AG09319 (cell line): ENCODE measurements at regions not wholly inside any gene's neighbourhood (a gene's known extent, or its start where the extent isn't known, plus 50 kb on each side); places are given as distances from the start of the nearest gene placed in this dataset.

Experiments used
- DNase-seq: peaks from one replicate; pipeline ENCODE4 v3.0.0-alpha.2; 2010; ENCODE audit warnings: low read depth; ENCODE audit errors: extremely low read depth
- TF ChIP-seq, protein P1 (sequence below): IDR thresholded peaks from 2 replicates; pipeline ENCODE4 v1.5.1; 2011; ENCODE audit warnings: low read depth, mild to moderate bottlenecking, inconsistent platforms, low read length, moderate library complexity

DNA sequence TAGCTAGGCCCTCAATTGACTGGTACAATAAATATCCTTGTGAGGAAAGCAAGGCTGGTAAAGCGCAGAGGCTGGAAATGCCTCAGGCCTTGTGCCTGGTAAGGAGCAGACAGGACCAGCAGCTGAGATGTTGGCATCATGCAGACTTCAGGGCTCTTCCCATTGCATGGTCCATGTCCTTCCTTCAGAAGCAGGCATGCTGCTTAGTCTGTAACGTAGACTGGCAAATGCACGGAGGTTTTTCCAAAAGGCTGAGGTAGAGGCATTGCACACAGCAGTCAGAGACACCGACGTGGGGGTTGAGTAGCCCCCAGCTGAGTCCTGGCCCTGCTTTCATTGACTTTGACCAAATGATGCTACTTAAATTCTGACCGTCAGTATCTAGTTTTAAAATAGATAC is 87.1 kb downstream of the ADRB2 start:
- TF ChIP-seq, protein P1, sequence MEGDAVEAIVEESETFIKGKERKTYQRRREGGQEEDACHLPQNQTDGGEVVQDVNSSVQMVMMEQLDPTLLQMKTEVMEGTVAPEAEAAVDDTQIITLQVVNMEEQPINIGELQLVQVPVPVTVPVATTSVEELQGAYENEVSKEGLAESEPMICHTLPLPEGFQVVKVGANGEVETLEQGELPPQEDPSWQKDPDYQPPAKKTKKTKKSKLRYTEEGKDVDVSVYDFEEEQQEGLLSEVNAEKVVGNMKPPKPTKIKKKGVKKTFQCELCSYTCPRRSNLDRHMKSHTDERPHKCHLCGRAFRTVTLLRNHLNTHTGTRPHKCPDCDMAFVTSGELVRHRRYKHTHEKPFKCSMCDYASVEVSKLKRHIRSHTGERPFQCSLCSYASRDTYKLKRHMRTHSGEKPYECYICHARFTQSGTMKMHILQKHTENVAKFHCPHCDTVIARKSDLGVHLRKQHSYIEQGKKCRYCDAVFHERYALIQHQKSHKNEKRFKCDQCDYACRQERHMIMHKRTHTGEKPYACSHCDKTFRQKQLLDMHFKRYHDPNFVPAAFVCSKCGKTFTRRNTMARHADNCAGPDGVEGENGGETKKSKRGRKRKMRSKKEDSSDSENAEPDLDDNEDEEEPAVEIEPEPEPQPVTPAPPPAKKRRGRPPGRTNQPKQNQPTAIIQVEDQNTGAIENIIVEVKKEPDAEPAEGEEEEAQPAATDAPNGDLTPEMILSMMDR, result no peak
- DNase-seq, result no peak

DNA sequence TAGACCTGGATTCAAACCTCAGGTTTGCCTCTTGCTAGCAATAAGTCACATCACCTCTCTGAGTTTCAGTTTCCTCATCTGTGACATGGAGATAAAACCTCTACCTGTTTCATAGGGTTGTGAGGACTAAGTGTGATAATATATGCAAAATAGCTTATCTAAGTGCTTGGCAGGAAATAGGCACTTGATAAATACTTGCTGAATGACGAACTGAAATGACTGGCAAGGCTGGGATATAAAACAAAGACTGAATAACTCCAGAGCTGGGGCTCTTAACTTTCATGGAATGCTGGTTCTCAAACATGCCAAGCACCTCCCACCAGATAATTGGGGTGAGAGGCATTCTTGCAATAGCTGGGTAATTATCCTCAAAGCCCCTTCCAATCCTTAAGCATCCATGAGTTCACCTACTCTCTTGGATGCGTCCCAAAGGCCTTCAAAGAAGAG is 87.6 kb downstream of the ADRB2 start:
- TF ChIP-seq, protein P1, result no peak
- DNase-seq, result no peak

DNA sequence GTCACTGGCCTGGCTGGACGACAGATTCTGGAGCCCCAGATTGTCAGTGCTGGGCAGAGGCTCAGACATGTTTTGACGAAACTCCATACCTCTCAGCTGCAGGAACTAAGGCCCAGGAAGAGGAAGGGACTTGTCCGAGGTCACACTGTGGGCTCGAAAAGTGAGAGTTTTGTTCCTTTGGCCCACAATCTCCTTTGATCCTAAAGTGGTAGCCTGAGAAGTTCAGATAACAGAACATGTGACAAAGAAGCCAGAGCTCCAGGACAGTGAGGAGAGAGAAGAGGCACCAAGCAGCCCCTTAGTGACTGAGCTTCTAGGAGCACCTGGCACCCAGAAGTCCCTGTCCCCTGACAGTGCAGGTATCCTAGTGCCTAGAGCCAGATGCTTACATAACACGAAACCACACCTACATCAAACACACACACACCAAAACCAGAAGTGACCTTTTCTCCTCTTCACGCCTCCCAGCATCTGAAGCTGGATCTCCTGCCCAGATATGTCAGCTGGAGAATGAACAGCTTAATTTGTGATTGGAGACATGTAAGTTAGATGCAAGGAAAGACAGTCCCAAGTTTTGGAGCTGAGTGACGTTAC is 88.9 kb downstream of the ADRB2 start:
- no peak for DNase-seq
- TF ChIP-seq, protein P1, result no peak

DNA sequence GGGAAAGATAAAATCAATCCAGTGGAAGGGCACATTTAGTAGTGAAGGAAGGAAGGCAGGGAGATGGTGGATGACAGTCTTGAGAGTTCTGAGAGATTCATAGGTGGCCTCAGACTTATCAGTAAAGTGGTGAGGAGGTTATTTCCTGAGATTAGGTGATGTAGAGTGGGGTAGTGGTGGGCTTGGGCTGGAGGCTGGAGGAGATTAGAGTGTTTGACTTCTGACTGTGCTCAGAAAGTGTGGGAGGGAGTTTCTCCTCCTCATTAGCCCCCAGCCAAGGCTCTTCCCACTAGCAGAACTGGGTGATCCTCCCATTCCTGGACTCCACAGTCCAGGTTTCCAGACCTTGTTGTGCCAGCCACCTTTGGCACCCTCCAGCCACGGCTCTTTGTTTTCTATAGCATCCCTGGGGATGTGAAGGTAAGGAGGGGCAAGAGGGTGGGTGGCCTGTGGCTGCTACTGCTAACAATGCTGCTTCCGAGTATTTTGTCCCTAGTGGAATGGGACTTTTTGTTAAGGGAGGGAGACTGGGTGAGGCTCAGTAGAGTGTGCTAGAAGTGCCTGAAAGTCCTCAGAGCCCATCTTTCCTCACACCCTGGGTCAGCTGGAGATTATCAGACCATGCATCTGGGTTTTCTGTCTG is 94.4 kb downstream of the ADRB2 start:
- TF ChIP-seq, protein P1, result no peak
- no peak for DNase-seq

DNA sequence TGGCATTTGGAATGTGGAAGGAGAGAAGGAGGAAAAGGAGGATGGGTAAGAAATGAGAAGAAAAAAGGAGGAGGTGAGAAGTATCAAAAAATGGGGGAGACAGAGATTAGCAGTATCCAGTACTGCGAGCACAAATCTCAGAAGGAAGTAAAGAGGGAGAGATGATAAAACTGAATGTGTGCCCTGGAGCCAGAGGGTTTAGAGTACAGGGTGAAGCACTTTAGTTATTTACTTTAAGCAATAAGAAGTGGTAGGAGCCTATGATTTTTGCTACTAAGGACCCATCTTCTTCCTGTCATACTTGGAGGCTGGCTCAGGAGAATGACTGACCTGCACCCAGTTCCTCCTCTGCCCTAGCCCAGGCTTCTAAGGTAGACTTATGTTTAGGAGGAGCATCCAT is 94.9 kb downstream of the ADRB2 start:
- TF ChIP-seq, protein P1, result no peak
- DNase-seq, result no peak

DNA sequence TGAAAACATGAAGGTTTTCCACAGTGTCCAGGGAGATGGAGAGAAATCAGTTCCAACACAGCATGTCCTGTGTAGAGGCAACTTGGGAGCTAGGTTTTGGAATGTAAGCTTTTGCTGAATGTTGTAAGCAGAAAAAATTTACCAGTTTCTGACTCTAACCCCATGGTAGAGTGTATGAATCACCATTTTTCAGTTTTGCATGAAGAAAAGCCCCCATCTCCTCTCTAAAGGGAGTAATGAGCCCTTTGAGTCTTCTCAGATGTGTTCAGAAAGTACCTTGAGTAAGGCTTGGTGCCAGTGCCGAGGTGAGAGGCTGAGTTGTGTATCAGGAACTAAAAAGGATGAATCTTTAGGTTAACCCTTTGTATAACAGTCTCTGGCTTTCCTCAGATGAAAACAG is 96.2 kb downstream of the ADRB2 start:
- DNase-seq, result no peak
- TF ChIP-seq, protein P1, result no peak

DNA sequence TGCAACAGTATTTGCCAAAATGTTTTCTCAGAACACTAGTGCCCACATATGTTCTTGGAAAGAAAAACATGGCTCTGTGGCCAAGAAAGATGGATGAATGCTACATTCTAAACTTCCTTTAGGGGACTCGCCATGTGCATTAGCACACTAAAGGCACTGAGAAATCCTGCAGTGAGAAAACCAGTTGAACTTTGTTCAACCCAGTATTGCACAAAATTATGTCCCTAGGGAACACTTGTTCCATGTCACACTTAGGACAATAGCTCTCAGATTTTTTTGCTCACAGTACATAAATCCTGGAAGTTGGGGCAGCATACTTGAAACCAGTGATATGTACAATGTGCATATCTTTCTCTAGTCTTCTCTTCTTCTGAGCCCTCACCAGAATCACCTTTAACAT is 96.6 kb downstream of the ADRB2 start:
- TF ChIP-seq, protein P1, result no peak
- DNase-seq, result no peak
